ENCODE measurements at regions not wholly inside any gene's neighbourhood (a gene's known extent, or its start where the extent isn't known, plus 50 kb on each side); places are given as distances from the start of the nearest gene placed in this dataset.

DNA sequence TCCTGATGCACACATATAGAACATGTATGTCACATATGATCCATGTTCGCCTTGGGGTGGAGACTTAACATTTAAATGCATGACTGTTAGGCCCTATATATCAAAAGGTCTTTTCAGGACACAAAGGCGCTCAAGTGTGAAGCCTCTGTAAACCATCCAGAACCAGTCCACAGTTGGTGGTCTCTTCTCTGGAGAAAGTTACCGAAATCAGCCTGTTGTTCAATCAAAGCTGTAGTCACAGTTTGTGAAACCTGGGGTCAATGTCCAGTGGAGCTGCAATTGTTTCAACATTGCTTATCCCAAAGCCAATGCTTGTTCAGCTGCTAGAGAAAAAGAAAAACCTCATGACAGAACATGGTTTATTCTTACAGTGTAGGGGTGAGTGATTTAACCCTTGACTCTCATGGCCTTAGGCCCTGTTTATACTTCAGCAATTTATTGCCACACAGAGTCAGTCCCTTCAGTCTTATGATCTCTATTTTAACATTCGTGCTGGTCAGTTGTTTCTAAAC, 193.6 kb upstream of the CST7 start:
- TF ChIP-seq, protein P1, sequence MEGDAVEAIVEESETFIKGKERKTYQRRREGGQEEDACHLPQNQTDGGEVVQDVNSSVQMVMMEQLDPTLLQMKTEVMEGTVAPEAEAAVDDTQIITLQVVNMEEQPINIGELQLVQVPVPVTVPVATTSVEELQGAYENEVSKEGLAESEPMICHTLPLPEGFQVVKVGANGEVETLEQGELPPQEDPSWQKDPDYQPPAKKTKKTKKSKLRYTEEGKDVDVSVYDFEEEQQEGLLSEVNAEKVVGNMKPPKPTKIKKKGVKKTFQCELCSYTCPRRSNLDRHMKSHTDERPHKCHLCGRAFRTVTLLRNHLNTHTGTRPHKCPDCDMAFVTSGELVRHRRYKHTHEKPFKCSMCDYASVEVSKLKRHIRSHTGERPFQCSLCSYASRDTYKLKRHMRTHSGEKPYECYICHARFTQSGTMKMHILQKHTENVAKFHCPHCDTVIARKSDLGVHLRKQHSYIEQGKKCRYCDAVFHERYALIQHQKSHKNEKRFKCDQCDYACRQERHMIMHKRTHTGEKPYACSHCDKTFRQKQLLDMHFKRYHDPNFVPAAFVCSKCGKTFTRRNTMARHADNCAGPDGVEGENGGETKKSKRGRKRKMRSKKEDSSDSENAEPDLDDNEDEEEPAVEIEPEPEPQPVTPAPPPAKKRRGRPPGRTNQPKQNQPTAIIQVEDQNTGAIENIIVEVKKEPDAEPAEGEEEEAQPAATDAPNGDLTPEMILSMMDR (IDR thresholded peaks at IDR 0.05 in 8 of 11, conservative IDR thresholded peaks at IDR 0.05 in 3 of 11): no peak
- TF ChIP-seq POLR2AphosphoS5 (IDR thresholded peaks at IDR 0.05) (no peak), POLR2A (IDR thresholded peaks at IDR 0.05) (no peak)
